Heart right ventricle (tissue), 16 donors: ENCODE measurements at regions not wholly inside any gene's neighbourhood (a gene's known extent, or its start where the extent isn't known, plus 50 kb on each side); places are given as distances from the start of the nearest gene placed in this dataset.

ENCODE experiments used
- ATAC-seq, 8 donors: fragments of 200-7000 bp; cut with Tn5 transposase; one replicate each; pipeline ENCODE4 v1.9.1; 2020; ENCODE audit warnings: mild to moderate bottlenecking in 8 of 8, moderate library complexity in 8 of 8, moderate number of reproducible peaks in 1 of 8
- DNase-seq, 2 donors: peaks; one replicate each; pipeline ENCODE4 v3.0.0-alpha.2; 2020
- H3K27ac ChIP-seq, 10 donors: fragments of 200-600 bp; sonication (generic) in 2 of 10; one replicate each; pipeline versions ENCODE4 v1.5.0 to v1.8.0; 2020 to 2022; ENCODE audit warnings: mild to moderate bottlenecking in 3 of 10
- H3K27me3 ChIP-seq, 7 donors: fragments of 200-600 bp; one replicate each; pipeline ENCODE4 v1.8.0; 2021 to 2022; ENCODE audit warnings: mild to moderate bottlenecking in 2 of 7
- H3K36me3 ChIP-seq, 9 donors: fragments of 200-600 bp; sonication (generic) in 1 of 9; one replicate each; pipeline versions ENCODE4 v1.5.0 to v1.8.0; 2020 to 2022; ENCODE audit warnings: mild to moderate bottlenecking in 2 of 9
- H3K4me1 ChIP-seq, 9 donors: fragments of 200-600 bp; sonication (generic) in 1 of 9; one replicate each; pipeline versions ENCODE4 v1.5.0 to v1.8.0; 2020 to 2022; ENCODE audit warnings: mild to moderate bottlenecking in 4 of 9
- H3K4me3 ChIP-seq, 10 donors: fragments of 200-600 bp; sonication (generic) in 2 of 10; one replicate each; pipeline versions ENCODE4 v1.5.0 to v1.8.0; 2020 to 2022; ENCODE audit warnings: mild to moderate bottlenecking in 7 of 10, moderate library complexity in 2 of 10
- H3K9me3 ChIP-seq, 11 donors: fragments of 200-600 bp in 10 of 11; sonication (generic) in 2 of 11; one replicate each; pipeline versions ENCODE4 v1.5.0 to v1.8.0; 2013 to 2022; ENCODE audit warnings: mild to moderate bottlenecking in 2 of 11, control low read depth in 1 of 11, moderate library complexity in 1 of 11
- CTCF ChIP-seq, 9 donors: fragments of 200-600 bp; sonication (generic) in 2 of 9; IDR thresholded peaks; one replicate each; pipeline versions ENCODE4 v1.5.0 to v1.8.0; 2021 to 2022; ENCODE audit warnings: antibody characterized with exemption in 9 of 9, mild to moderate bottlenecking in 5 of 9, moderate library complexity in 1 of 9
- WGBS, 2 donors: extraction: QIAGEN DNeasy Blood & Tissue Kit; methylation state at CpG; one replicate each; pipeline ENCODE4 v1.1.7; 2013; ENCODE audit warnings: inconsistent platforms in 1 of 2; 5-methylcytosine and 5-hydroxymethylcytosine counted together
- intact Hi-C, 10 donors: fragments of 100-400 bp; cut with DNase I; formaldehyde crosslinking; loops; one replicate each; pipeline versions ENCODE4 v1.11.1 to v1.14.2; 2022
- donor health status: Arrhythmogenic right ventricular cardiomyopathy.
- donor health status: ischemic (EF 13 %, LVEDD 7.1; RV severe dilation, severe dysfunction).
- donor health status: healthy with polysubstance abuse.
- donor health status: DM: no; HTN: yes; CAD: no.
- donor health status: DM: no; HTN: no; CAD: no.
- donor health status: ischemic (EF 25% LVEDD 6.9; RV normal size, moderate dysfunction).
- donor health status: ischemic (EF 25% LVEDD 5.7; RV mildly dilated, moderate dysfunction).
- donor health status: healthy.
- donor health status: DM: yes; HTN: yes; CAD: no.
- donor health status: Ischemic cardiomyopathy.
- donor health status: ischemic (EF 35%, LVEDD 5.7; RV mildly dilated, moderate dysfunction).
- donor health status: nonischemic (EF 11% LVEDD 7.7; RV severe dilation, severe dysfunction).
- donor health status: DM: yes; HTN: yes; CAD: no.
- donor health status: PGD.
- donor health status: ischemic (EF 29% LVEDD 5.4; RV normal size, mild dysfunction).
- donor health status: nonischemic (EF 23%, LVEDD 6.1; RV moderate dilation, normal function).

GRCh38 chr19:30137747-30138146 lies 195.7 kb downstream of the URI1 start:
- intact Hi-C loops, result no loop called here
- Histone ChIP-seq H3K4me1 (no peaks in the 10 kb centered on the region), H3K4me3 (no peak overlapping the region), H3K9me3 (no peaks in the 10 kb centered on the region), H3K36me3 (no peaks in the 10 kb centered on the region), H3K27me3 (peaks cover 0 to 4% (median 0%) of the 10 kb centered on the region in 7 donors), H3K27ac (no peak overlapping the region)
- 87 to 88% methylated on average over 5 of the region's 5 CpGs for WGBS, 2 donors
- no peak for TF ChIP-seq CTCF (IDR thresholded peaks at IDR 0.05)
- no peak for ATAC-seq
- no peak for DNase-seq

GRCh38 chr19:30144242-30144758 lies 202.3 kb downstream of the URI1 start:
- DNase-seq, result no peak

GRCh38 chr19:30144802-30145201 lies 202.8 kb downstream of the URI1 start:
- intact Hi-C loops, result no loop called here
- Histone ChIP-seq H3K36me3 (no peaks in the 10 kb centered on the region), H3K27me3 (peaks cover 0 to 13% (median 0%) of the 10 kb centered on the region in 7 donors), H3K4me1 (no peaks in the 10 kb centered on the region), H3K9me3 (no peaks in the 10 kb centered on the region), H3K27ac (no peak overlapping the region), H3K4me3 (no peak overlapping the region)
- no peak for TF ChIP-seq CTCF (IDR thresholded peaks at IDR 0.05)
- no peak for DNase-seq
- WGBS, 2 donors, result 90 to 92% methylated on average over 19 of the region's 19 CpGs
- peak in 1 of 8 donors; percentile 13 for ATAC-seq

More at GRCh38 chr19:30144242-30144758, 202.3 kb downstream of the URI1 start:
- TF ChIP-seq CTCF (IDR thresholded peaks at IDR 0.05), result no peak
- H3K27me3 ChIP-seq, result peaks cover 0 to 13% (median 0%) of the 10 kb centered on the region in 7 donors
- no peak overlapping the region for H3K27ac ChIP-seq
- ATAC-seq, result no peak
- intact Hi-C loops, result no loop called here
- no peaks in the 10 kb centered on the region for H3K4me1 ChIP-seq
- no peak overlapping the region for H3K4me3 ChIP-seq
- no peaks in the 10 kb centered on the region for H3K36me3 ChIP-seq
- 73 to 74% methylated on average over 14 of the region's 14 CpGs for WGBS, 2 donors
- H3K9me3 ChIP-seq, result no peaks in the 10 kb centered on the region

- Histone ChIP-seq H3K4me3 (no peak overlapping the region), H3K27ac (no peak overlapping the region), H3K4me1 (no peaks in the 10 kb centered on the region), H3K27me3 (peaks cover 0 to 16% (median 0%) of the 10 kb centered on the region in 7 donors), H3K36me3 (no peaks in the 10 kb centered on the region), H3K9me3 (no peaks in the 10 kb centered on the region)
- 79 to 80% methylated on average over 8 of the region's 8 CpGs for WGBS, 2 donors
- no peak for ATAC-seq
- no peak for DNase-seq
- TF ChIP-seq CTCF (IDR thresholded peaks at IDR 0.05), result no peak
- intact Hi-C loops, result no loop called here
Observed at GRCh38 chr19:30145467-30145866, 203.4 kb downstream of the URI1 start.
